Right ventricle myocardium superior (tissue), 1 donor: ENCODE measurements at regions not wholly inside any gene's neighbourhood (a gene's known extent, or its start where the extent isn't known, plus 50 kb on each side); places are given as distances from the start of the nearest gene placed in this dataset.
A peak's percentile ranks its signal among the peaks of the same experiment; 100 is the strongest.

Source experiments
- ATAC-seq: fragments of 200-7000 bp; cut with Tn5 transposase; one replicate; pipeline ENCODE4 v1.9.1; 2020; ENCODE audit warnings: mild to moderate bottlenecking; ENCODE audit not compliant: poor library complexity
- DNase-seq: peaks from one replicate; pipeline ENCODE4 v3.0.0-alpha.2; 2020
- intact Hi-C: fragments of 100-400 bp; cut with DNase I; formaldehyde crosslinking; loops from one replicate; pipeline ENCODE4 v1.11.2; 2022
- donor health status: DM: no; HTN: yes; CAD: no; lungs with severe emphysema.

DNA sequence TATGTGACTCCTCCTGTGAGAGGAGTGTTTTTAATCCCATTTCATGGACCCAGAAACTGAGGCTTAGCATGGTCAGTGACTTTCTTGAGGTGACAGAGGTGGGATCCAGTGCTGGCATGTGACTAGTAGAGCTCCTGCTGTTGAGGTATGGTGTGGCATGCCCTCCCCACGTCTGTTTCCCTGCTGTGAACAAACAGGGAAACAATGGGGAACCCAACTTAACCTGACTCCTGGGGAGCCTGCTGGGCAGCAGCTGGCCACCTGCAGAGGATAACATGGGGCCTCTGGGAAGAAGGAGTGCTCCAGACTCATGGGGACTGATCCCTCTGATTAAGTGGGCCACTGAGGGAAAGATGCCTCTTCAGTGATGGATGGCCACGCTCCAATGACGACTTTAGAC lies 114.0 kb downstream of the BEGAIN start:
- DNase-seq (no peak), ATAC-seq (no peak)
- intact Hi-C loops = no loop called here

GRCh38 chr14:100474196-100474595 lies 113.0 kb downstream of the BEGAIN start:
- no peak for ATAC-seq
- intact Hi-C loops = no loop called here

DNA sequence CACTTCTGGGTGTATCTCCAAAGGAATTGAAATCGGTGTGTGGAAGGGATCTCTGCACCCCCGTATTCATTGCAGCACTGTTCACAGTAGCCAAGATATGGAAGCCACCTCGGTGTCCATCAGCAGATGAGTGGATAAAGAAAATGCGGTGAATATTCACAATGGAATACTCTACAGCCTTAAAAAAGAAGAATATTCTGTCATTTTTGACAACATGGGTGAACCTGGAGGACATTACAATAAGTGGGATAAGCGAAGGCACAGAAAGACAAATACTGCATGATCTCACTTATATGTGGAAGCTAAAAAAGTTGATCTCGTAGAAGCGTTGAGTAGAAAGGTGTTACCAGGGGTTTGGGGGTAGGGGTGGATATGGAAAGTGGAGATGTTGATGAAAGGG lies 111.9 kb downstream of the BEGAIN start:
- no peak for ATAC-seq

More at GRCh38 chr14:100474196-100474595, 113.0 kb downstream of the BEGAIN start:
- DNase-seq = no peak

GRCh38 chr14:100476012-100476822 lies 111.0 kb downstream of the BEGAIN start:
- intact Hi-C loops = no loop called here
- ATAC-seq (no peak), DNase-seq (no peak)

More for the DNA sequence above, 111.9 kb downstream of the BEGAIN start:
- intact Hi-C loops = no loop called here
- no peak for DNase-seq

GRCh38 chr14:100484531-100485267 lies 102.5 kb downstream of the BEGAIN start:
- DNase-seq (no peak), ATAC-seq (no peak)
- intact Hi-C loops = no loop called here

- ATAC-seq (no peak), DNase-seq (peak; percentile 83)
- intact Hi-C loops = no loop called here
Observed at GRCh38 chr14:100486025-100486828, 101.0 kb downstream of the BEGAIN start.
